ENCODE measurements at regions not wholly inside any gene's neighbourhood (a gene's known extent, or its start where the extent isn't known, plus 50 kb on each side); places are given as distances from the start of the nearest gene placed in this dataset.

- H2AFZ ChIP-seq (ENCODE audit: low read depth), result peak overlapping the region; percentile 17; the same call in 1 of the 2 replicates
- peak overlapping the region; percentile 61; the same call in 1 of the 2 replicates for H3K9ac ChIP-seq
- 69% methylated on average over 9 of the region's 30 CpGs for WGBS (ENCODE audit: low lambda C conversion rate)
- no peaks in the 10 kb centered on the region for H3K79me2 ChIP-seq (ENCODE audit: insufficient read depth)
- H3K36me3 ChIP-seq (replicated peaks in 1 of 2; ENCODE audit: control insufficient read depth in 1 of 2, insufficient read depth in 2 of 2, low read length in 1 of 2), result no peaks in the 10 kb centered on the region
- peaks cover 23 to 24% of the 10 kb centered on the region in 2 experiments; a peak in 3 of 4 replicates for H3K4me1 ChIP-seq (ENCODE audit: control insufficient read depth in 1 of 2, insufficient read depth in 2 of 2, low read depth in 1 of 2, low read length in 1 of 2)
- ChIA-PET POLR2A (no interaction called here), CTCF (interaction anchor here (0.6 to 2.4 kb wide), 6 partner anchors 9 to 416 kb away, joined by 3 to 11 read pairs (median 6); no protein-coding TSS in a partner anchor)
- H3K4me3 ChIP-seq (ENCODE audit: low read depth in 2 of 2, low read length in 1 of 2), result no peak overlapping the region
- DNase-seq, result peak; percentile 37
- H3K9me2 ChIP-seq, result no peaks in the 10 kb centered on the region
- H3K4me2 ChIP-seq, result peak overlapping the region; percentile 58
- no peaks in the 10 kb centered on the region for H3K27me3 ChIP-seq (ENCODE audit: insufficient read depth)
- H3K9me3 ChIP-seq, result no peaks in the 10 kb centered on the region
- no peaks in the 10 kb centered on the region for H4K20me1 ChIP-seq (ENCODE audit: insufficient read depth)
- H3F3A ChIP-seq (replicated peaks; ENCODE audit: insufficient read depth), result peaks cover 31% of the 10 kb centered on the region
- peak overlapping the region in 1 of 2 experiments; percentile 92; a peak in 3 of 4 replicates for H3K27ac ChIP-seq (ENCODE audit: low read depth in 2 of 2, low read length in 1 of 2)
- TF ChIP-seq TAF1 (IDR thresholded peaks at IDR 0.05; ENCODE audit: borderline replicate concordance, low read depth, low read length) (no peak), RXRA (IDR thresholded peaks at IDR 0.05; ENCODE audit: borderline replicate concordance, low read depth) (peak; percentile 58; the same call in 1 of the 2 replicates), POLR2AphosphoS5 (IDR thresholded peaks at IDR 0.05; ENCODE audit: low read depth, low read length) (peak; percentile 40; the same call in 1 of the 2 replicates), SMC3 (IDR thresholded peaks at IDR 0.05; ENCODE audit: low read depth, low read length) (no peak), RCOR1 (IDR thresholded peaks at IDR 0.05; ENCODE audit: low read length) (no peak), REST (IDR thresholded peaks at IDR 0.05; ENCODE audit: low read depth, low read length) (no peak), FOSL2 (IDR thresholded peaks at IDR 0.05; ENCODE audit: borderline replicate concordance, low read depth) (peak; percentile 95), CHD2 (IDR thresholded peaks at IDR 0.05; ENCODE audit: low read length, partially characterized antibody) (no peak), FOXJ3 (CRISPR knock-in tag; IDR thresholded peaks at IDR 0.05) (no peak), RFX5 (IDR thresholded peaks at IDR 0.05; ENCODE audit: low read length) (no peak), MEF2A (IDR thresholded peaks at IDR 0.05; ENCODE audit: borderline replicate concordance, low read depth) (no peak), ELF1 (IDR thresholded peaks at IDR 0.05) (no peak), USF1 (IDR thresholded peaks at IDR 0.05; ENCODE audit: borderline replicate concordance, low read depth) (no peak), YY1 (IDR thresholded peaks at IDR 0.05; ENCODE audit: low read depth) (no peak), FOXM1 (IDR thresholded peaks at IDR 0.05; ENCODE audit: low read depth) (0 out of 2 replicates have a peak, but pooled peaks have one; percentile 23), RAD21 (IDR thresholded peaks at IDR 0.05; ENCODE audit: low read length) (no peak), EZH2phosphoT487 (IDR thresholded peaks at IDR 0.05; ENCODE audit: borderline replicate concordance, low read depth) (no peak), NRF1 (IDR thresholded peaks at IDR 0.05; ENCODE audit: low read depth, low read length) (no peak), GATA2 (CRISPR knock-in tag; IDR thresholded peaks at IDR 0.05) (no peak), JUND (IDR thresholded peaks at IDR 0.05) (peak; percentile 85), SIN3A (IDR thresholded peaks at IDR 0.05; ENCODE audit: borderline replicate concordance, low read depth, low read length) (0 out of 2 replicates have a peak, but pooled peaks have one; percentile 24), EP300 (IDR thresholded peaks at IDR 0.05; ENCODE audit: borderline replicate concordance in 1 of 2, low read depth in 1 of 2, low read length in 1 of 2) (peak in 1 of 2 experiments; percentile 85; a peak in 2 of 4 replicates), MXI1 (IDR thresholded peaks at IDR 0.05; ENCODE audit: low read depth, low read length) (no peak), MAX (IDR thresholded peaks at IDR 0.05; ENCODE audit: low read depth) (peak; percentile 68; the same call in 1 of the 2 replicates), GABPA (IDR thresholded peaks at IDR 0.05; ENCODE audit: low read depth) (no peak), USF2 (IDR thresholded peaks at IDR 0.05; ENCODE audit: borderline replicate concordance, low read depth, low read length) (no peak)
Measured at GRCh38 chr2:237156031-237156856, 70.6 kb downstream of the COPS8 start.
